Liver (tissue), 7 donors: ENCODE measurements at regions not wholly inside any gene's neighbourhood (a gene's known extent, or its start where the extent isn't known, plus 50 kb on each side); places are given as distances from the start of the nearest gene placed in this dataset.

ENCODE experiments used
- DNase-seq: peaks from one replicate; pipeline ENCODE4 v3.0.0-alpha.2; 2017; ENCODE audit warnings: low spot score
- H3K27ac ChIP-seq, 2 donors: one replicate each; pipeline ENCODE4 v1.7.0; 2013; ENCODE audit warnings: inconsistent platforms in 2 of 2, low read length in 2 of 2, control low read depth in 1 of 2, low read depth in 1 of 2, mild to moderate bottlenecking in 1 of 2
- H3K27me3 ChIP-seq, 4 donors: one replicate each; pipeline versions ENCODE4 v1.6.1 to v1.7.0; 2013; ENCODE audit warnings: low read length in 3 of 4, inconsistent platforms in 1 of 4, mild to moderate bottlenecking in 1 of 4, moderate library complexity in 1 of 4; ENCODE audit not compliant: control insufficient read depth in 4 of 4, insufficient read depth in 4 of 4
- H3K36me3 ChIP-seq, 4 donors: one replicate each; pipeline versions ENCODE4 v1.6.1 to v1.7.0; 2013; ENCODE audit warnings: low read length in 3 of 4, mild to moderate bottlenecking in 3 of 4, low read depth in 1 of 4, moderate library complexity in 1 of 4; ENCODE audit not compliant: control insufficient read depth in 4 of 4, insufficient read depth in 3 of 4
- H3K4me1 ChIP-seq, 4 donors: one replicate each; pipeline versions ENCODE4 v1.6.1 to v1.7.0; 2013; ENCODE audit warnings: low read length in 3 of 4, mild to moderate bottlenecking in 3 of 4, moderate library complexity in 1 of 4; ENCODE audit not compliant: control insufficient read depth in 4 of 4, insufficient read depth in 4 of 4
- H3K4me3 ChIP-seq, 3 donors: one replicate each; pipeline versions ENCODE4 v1.6.1 to v1.7.0; 2013; ENCODE audit warnings: low read length in 3 of 3, control low read depth in 1 of 3, low read depth in 1 of 3, mild to moderate bottlenecking in 1 of 3
- H3K9ac ChIP-seq, 2 donors: one replicate each; pipeline ENCODE4 v1.7.0; 2013; ENCODE audit warnings: low read length in 2 of 2, mild to moderate bottlenecking in 2 of 2, moderate library complexity in 2 of 2, control low read depth in 1 of 2, low read depth in 1 of 2
- H3K9me3 ChIP-seq, 4 donors: one replicate each; pipeline versions ENCODE4 v1.6.1 to v1.7.0; 2013; ENCODE audit warnings: low read length in 3 of 4; ENCODE audit not compliant: control insufficient read depth in 4 of 4
- EGR1 ChIP-seq, 2 donors: IDR thresholded peaks; 2 replicates each; pipeline ENCODE4 v1.6.1; 2016 to 2018; ENCODE audit warnings: antibody characterized with exemption in 2 of 2, low read depth in 2 of 2
- FOXA1 ChIP-seq: IDR thresholded peaks from 2 replicates; pipeline ENCODE4 v1.6.1; 2016; ENCODE audit warnings: antibody characterized with exemption
- FOXA2 ChIP-seq: IDR thresholded peaks from 2 replicates; pipeline ENCODE4 v1.6.1; 2016; ENCODE audit warnings: antibody characterized with exemption
- HNF4A ChIP-seq, 2 donors: conservative IDR thresholded peaks; 2 replicates each; pipeline ENCODE4 v1.6.1; 2016; ENCODE audit warnings: antibody characterized with exemption in 2 of 2, mild to moderate bottlenecking in 2 of 2
- HNF4G ChIP-seq: IDR thresholded peaks from 2 replicates; pipeline ENCODE4 v1.6.1; 2016; ENCODE audit warnings: antibody characterized with exemption
- JUND ChIP-seq, 2 donors: IDR thresholded peaks; 2 replicates each; pipeline ENCODE4 v1.6.1; 2016; ENCODE audit warnings: antibody characterized with exemption in 2 of 2
- MAX ChIP-seq: IDR thresholded peaks from 2 replicates; pipeline ENCODE4 v1.6.1; 2016; ENCODE audit warnings: antibody characterized with exemption
- NR2F2 ChIP-seq: IDR thresholded peaks from 2 replicates; pipeline ENCODE4 v1.6.1; 2016; ENCODE audit warnings: antibody characterized with exemption
- RXRA ChIP-seq, 2 donors: IDR thresholded peaks; 2 replicates each; pipeline ENCODE4 v1.6.1; 2017 to 2018; ENCODE audit warnings: antibody characterized with exemption in 2 of 2, mild to moderate bottlenecking in 1 of 2
- YY1 ChIP-seq: IDR thresholded peaks from 2 replicates; pipeline ENCODE4 v1.6.1; 2016; ENCODE audit warnings: antibody characterized with exemption, mild to moderate bottlenecking
- ZBTB33 ChIP-seq: IDR thresholded peaks from 2 replicates; pipeline ENCODE4 v1.6.1; 2016; ENCODE audit warnings: antibody characterized with exemption
- WGBS: extraction: QIAGEN DNeasy Blood & Tissue Kit; methylation state at CpG from one replicate; pipeline ENCODE4 v1.1.7; 2013; 5-methylcytosine and 5-hydroxymethylcytosine counted together
- TF ChIP-seq, protein P1 (sequence below): IDR thresholded peaks from 2 replicates; pipeline ENCODE4 v1.6.1; 2016; ENCODE audit warnings: antibody characterized with exemption, mild to moderate bottlenecking
- TF ChIP-seq, protein P2 (sequence below): IDR thresholded peaks from 2 replicates; pipeline ENCODE4 v1.6.1; 2016; ENCODE audit warnings: antibody characterized with exemption
- donor health status: healthy.
- donor health status: healthy.
- donor health status: healthy.
- donor health status: healthy.

DNA sequence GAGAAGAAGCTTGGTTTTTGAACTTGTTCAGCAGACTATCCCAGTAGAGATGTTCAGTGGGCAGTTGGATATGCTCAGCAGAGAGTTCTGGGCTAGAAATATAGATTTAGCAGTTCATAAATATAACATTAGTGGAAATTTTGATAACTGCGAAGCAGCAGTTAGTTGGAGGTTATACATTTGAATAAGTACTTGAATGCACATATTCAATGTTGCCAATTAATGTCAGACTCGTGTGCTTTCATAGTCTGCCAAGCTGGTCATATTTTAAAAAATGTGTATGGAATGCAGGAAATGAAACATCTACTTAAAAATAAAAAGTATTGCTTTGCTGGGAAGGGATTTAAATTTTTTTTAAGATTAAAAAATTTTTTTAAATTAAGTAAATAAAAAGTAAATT is 92.5 kb upstream of the E2F3 start:
- Histone ChIP-seq H3K4me3 (no peak overlapping the region), H3K27me3 (no peaks in the 10 kb centered on the region), H3K4me1 (no peaks in the 10 kb centered on the region), H3K9me3 (no peaks in the 10 kb centered on the region), H3K9ac (no peak overlapping the region), H3K27ac (no peak overlapping the region), H3K36me3 (no peaks in the 10 kb centered on the region)
- no peak for DNase-seq
- no peak for TF ChIP-seq RXRA (IDR thresholded peaks at IDR 0.05)
- no peak for TF ChIP-seq FOXA2
- no peak for TF ChIP-seq YY1
- TF ChIP-seq, protein P1, sequence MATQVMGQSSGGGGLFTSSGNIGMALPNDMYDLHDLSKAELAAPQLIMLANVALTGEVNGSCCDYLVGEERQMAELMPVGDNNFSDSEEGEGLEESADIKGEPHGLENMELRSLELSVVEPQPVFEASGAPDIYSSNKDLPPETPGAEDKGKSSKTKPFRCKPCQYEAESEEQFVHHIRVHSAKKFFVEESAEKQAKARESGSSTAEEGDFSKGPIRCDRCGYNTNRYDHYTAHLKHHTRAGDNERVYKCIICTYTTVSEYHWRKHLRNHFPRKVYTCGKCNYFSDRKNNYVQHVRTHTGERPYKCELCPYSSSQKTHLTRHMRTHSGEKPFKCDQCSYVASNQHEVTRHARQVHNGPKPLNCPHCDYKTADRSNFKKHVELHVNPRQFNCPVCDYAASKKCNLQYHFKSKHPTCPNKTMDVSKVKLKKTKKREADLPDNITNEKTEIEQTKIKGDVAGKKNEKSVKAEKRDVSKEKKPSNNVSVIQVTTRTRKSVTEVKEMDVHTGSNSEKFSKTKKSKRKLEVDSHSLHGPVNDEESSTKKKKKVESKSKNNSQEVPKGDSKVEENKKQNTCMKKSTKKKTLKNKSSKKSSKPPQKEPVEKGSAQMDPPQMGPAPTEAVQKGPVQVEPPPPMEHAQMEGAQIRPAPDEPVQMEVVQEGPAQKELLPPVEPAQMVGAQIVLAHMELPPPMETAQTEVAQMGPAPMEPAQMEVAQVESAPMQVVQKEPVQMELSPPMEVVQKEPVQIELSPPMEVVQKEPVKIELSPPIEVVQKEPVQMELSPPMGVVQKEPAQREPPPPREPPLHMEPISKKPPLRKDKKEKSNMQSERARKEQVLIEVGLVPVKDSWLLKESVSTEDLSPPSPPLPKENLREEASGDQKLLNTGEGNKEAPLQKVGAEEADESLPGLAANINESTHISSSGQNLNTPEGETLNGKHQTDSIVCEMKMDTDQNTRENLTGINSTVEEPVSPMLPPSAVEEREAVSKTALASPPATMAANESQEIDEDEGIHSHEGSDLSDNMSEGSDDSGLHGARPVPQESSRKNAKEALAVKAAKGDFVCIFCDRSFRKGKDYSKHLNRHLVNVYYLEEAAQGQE: no peak
- TF ChIP-seq NR2F2: no peak
- WGBS: 77% methylated on average over 2 of the region's 2 CpGs

DNA sequence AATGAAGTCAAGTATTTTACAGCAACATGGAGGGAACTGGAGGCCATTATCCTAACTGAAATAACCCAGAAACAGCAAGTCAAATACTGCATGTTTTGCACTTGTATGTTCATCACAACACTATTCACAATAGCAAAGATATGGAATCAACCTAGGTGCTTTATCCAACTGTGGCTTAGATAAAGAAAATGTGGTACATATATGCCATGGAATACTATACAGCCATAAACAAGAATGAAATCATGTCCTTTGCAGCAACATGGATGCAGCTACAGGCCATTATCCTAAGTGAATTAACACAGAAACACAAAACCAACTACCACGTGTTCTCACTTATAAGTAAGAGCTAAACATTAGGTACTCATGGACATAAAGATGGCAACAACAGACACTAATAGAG is 91.5 kb upstream of the E2F3 start:
- Histone ChIP-seq H3K36me3 (no peaks in the 10 kb centered on the region), H3K9me3 (no peaks in the 10 kb centered on the region), H3K9ac (no peak overlapping the region), H3K27ac (no peak overlapping the region), H3K27me3 (no peaks in the 10 kb centered on the region), H3K4me1 (no peaks in the 10 kb centered on the region), H3K4me3 (no peak overlapping the region)
- WGBS: 84% methylated on average over 1 of the region's 1 CpG
- DNase-seq: no peak
- no peak for TF ChIP-seq JUND (IDR thresholded peaks at IDR 0.05)
- no peak for TF ChIP-seq EGR1 (IDR thresholded peaks at IDR 0.05; ENCODE audit: low read depth in 2 of 2)
- no peak for TF ChIP-seq HNF4G
- TF ChIP-seq, protein P2, sequence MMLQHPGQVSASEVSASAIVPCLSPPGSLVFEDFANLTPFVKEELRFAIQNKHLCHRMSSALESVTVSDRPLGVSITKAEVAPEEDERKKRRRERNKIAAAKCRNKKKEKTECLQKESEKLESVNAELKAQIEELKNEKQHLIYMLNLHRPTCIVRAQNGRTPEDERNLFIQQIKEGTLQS: no peak
- no peak for TF ChIP-seq FOXA2
- no peak for TF ChIP-seq HNF4A (conservative IDR thresholded peaks at IDR 0.05)
- TF ChIP-seq RXRA (IDR thresholded peaks at IDR 0.05): no peak
- no peak for TF ChIP-seq MAX
- TF ChIP-seq FOXA1: no peak

GRCh38 chr6:20312606-20313005 is 89.1 kb upstream of the E2F3 start:
- H3K9ac ChIP-seq: no peak overlapping the region
- H3K9me3 ChIP-seq: no peaks in the 10 kb centered on the region
- TF ChIP-seq YY1 (no peak), ZBTB33 (no peak), MAX (no peak), HNF4A (conservative IDR thresholded peaks at IDR 0.05) (no peak), FOXA1 (no peak), FOXA2 (no peak)
- TF ChIP-seq, protein P2: no peak
- DNase-seq: no peak
- 80% methylated on average over 5 of the region's 5 CpGs for WGBS
- H3K4me1 ChIP-seq: no peaks in the 10 kb centered on the region
- no peak overlapping the region for H3K4me3 ChIP-seq
- no peaks in the 10 kb centered on the region for H3K27me3 ChIP-seq
- no peaks in the 10 kb centered on the region for H3K36me3 ChIP-seq
- H3K27ac ChIP-seq: no peak overlapping the region
